ENCODE measurements at regions not wholly inside any gene's neighbourhood (a gene's known extent, or its start where the extent isn't known, plus 50 kb on each side); places are given as distances from the start of the nearest gene placed in this dataset.

DNA sequence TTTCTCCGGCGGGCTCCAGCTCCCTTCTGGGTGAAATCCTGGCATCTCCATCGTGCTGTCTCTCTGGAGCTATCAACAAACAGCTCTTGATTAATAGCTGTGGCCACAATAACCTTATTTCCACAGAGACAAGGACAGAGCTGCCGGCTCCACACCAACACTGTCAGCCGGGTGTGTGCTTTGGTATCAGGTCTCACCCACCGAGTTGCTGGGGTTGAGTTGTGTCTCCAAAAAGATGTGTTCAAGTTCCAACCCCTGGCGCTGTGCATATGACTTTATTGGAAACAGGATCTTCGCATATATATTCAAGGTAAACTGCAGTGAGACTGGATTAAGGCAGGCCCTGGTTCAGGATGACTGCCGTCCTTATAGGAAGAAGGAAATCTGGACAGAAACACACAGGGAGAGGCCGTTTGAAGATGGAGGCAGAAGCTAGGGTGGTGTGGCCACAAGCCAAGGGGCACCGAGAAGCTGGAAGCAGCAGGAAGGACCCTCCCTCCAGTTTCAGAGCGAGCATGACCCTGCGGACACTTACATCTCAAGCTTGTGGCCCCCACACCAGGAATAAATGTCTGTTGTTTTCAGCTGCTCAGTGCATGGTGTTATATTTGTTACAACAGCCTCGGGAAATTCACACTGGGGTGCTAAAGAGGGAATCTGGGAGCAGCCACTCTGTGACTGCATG lies 88.4 kb upstream of the TMPRSS2 start:
- H3K27me3 ChIP-seq (replicated peaks; ENCODE audit: control insufficient read depth, insufficient read depth, low read length) = peaks cover 47% of the 10 kb centered on the region
- H3K4me1 ChIP-seq (ENCODE audit: control insufficient read depth, insufficient read depth, low read length) = peaks cover under 1% of the 10 kb centered on the region
- no peak overlapping the region for H3K9ac ChIP-seq (ENCODE audit: low read length)
- no peaks in the 10 kb centered on the region for H3K36me3 ChIP-seq (ENCODE audit: control insufficient read depth, insufficient read depth, low read length, severe bottlenecking)
- H3K4me3 ChIP-seq (ENCODE audit: low read length) = no peak overlapping the region
- no peaks in the 10 kb centered on the region for H3K9me3 ChIP-seq (ENCODE audit: control insufficient read depth, low read length)
- no peak for DNase-seq (ENCODE audit: low read depth)

- DNase-seq (ENCODE audit: low read depth) = no peak
- no peak overlapping the region for H3K4me3 ChIP-seq (ENCODE audit: low read length)
Measured at GRCh38 chr21:41594268-41594667, 86.3 kb upstream of the TMPRSS2 start.

DNA sequence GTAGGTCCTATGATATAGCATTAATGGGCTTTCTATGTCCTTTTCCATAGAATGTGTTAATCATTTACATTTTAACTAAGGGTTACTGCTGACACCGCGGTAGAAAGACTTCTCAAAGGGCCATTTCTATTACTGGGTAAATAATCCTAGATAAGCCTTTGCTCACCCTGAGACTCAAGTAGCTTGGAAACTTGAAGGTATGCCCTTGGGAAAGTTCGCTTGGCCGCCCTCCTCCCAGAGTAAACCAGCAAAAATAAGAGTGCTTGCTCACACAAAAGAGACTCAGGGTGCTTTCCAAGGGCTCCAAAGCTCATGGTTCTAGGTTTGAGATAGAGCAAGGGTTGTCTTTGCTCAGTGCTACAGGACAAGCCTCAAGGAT lies 85.8 kb upstream of the TMPRSS2 start:
- DNase-seq (ENCODE audit: low read depth) = no peak
- H3K4me1 ChIP-seq (ENCODE audit: control insufficient read depth, insufficient read depth, low read length) = no peaks in the 10 kb centered on the region
- no peaks in the 10 kb centered on the region for H3K36me3 ChIP-seq (ENCODE audit: control insufficient read depth, insufficient read depth, low read length, severe bottlenecking)
- H3K9me3 ChIP-seq (ENCODE audit: control insufficient read depth, low read length) = no peaks in the 10 kb centered on the region
- H3K9ac ChIP-seq (ENCODE audit: low read length) = no peak overlapping the region
- peaks cover 33% of the 10 kb centered on the region for H3K27me3 ChIP-seq (replicated peaks; ENCODE audit: control insufficient read depth, insufficient read depth, low read length)
- H3K4me3 ChIP-seq (ENCODE audit: low read length) = no peak overlapping the region

More at GRCh38 chr21:41594268-41594667, 86.3 kb upstream of the TMPRSS2 start:
- H3K9ac ChIP-seq (ENCODE audit: low read length) = no peak overlapping the region
- H3K9me3 ChIP-seq (ENCODE audit: control insufficient read depth, low read length) = no peaks in the 10 kb centered on the region
- no peaks in the 10 kb centered on the region for H3K4me1 ChIP-seq (ENCODE audit: control insufficient read depth, insufficient read depth, low read length)
- H3K36me3 ChIP-seq (ENCODE audit: control insufficient read depth, insufficient read depth, low read length, severe bottlenecking) = no peaks in the 10 kb centered on the region
- peaks cover 38% of the 10 kb centered on the region for H3K27me3 ChIP-seq (replicated peaks; ENCODE audit: control insufficient read depth, insufficient read depth, low read length)

- H3K9ac ChIP-seq (ENCODE audit: low read length) = no peak overlapping the region
- DNase-seq (ENCODE audit: low read depth) = no peak
- no peaks in the 10 kb centered on the region for H3K36me3 ChIP-seq (ENCODE audit: control insufficient read depth, insufficient read depth, low read length, severe bottlenecking)
- no peaks in the 10 kb centered on the region for H3K4me1 ChIP-seq (ENCODE audit: control insufficient read depth, insufficient read depth, low read length)
- no peaks in the 10 kb centered on the region for H3K9me3 ChIP-seq (ENCODE audit: control insufficient read depth, low read length)
- H3K27me3 ChIP-seq (replicated peaks; ENCODE audit: control insufficient read depth, insufficient read depth, low read length) = peaks cover 28% of the 10 kb centered on the region
- no peak overlapping the region for H3K4me3 ChIP-seq (ENCODE audit: low read length)
Measured at GRCh38 chr21:41593051-41593759, 85.2 kb upstream of the TMPRSS2 start.

DNA sequence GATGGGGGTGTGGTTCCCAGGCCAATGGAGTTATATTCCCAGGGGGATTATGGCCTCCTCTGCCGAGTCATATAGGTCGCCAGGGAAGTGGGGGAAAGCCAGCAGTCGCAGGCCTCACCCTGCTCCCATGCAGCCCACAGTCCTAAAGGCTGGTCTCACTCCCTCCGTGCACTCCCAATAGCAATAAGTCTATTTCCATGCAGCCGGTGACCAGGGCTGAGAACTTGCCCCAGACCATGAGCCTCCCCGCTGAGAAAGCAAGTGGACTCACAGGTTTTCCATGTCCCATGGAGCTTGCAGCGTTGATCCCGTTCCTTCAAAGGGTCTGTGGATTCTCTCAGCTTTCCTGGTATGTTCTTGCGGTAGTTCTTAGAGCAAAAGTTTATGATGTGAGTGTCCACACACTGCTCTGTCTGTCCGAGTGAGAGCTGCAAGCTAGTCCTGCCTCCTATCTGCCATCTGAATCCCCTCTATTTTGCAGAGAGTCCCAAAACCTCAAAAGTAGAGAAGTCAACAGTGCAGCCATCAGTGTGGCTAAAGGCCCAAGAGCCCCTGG lies 81.7 kb upstream of the TMPRSS2 start:
- Histone ChIP-seq H3K9ac (ENCODE audit: low read length) (no peak overlapping the region), H3K36me3 (ENCODE audit: control insufficient read depth, insufficient read depth, low read length, severe bottlenecking) (no peaks in the 10 kb centered on the region), H3K4me3 (ENCODE audit: low read length) (no peak overlapping the region), H3K4me1 (ENCODE audit: control insufficient read depth, insufficient read depth, low read length) (no peaks in the 10 kb centered on the region), H3K27me3 (replicated peaks; ENCODE audit: control insufficient read depth, insufficient read depth, low read length) (peaks cover 13% of the 10 kb centered on the region), H3K9me3 (ENCODE audit: control insufficient read depth, low read length) (peaks cover 12% of the 10 kb centered on the region)
- DNase-seq (ENCODE audit: low read depth) = no peak

- DNase-seq (ENCODE audit: low read depth) = no peak
- no peak overlapping the region for H3K4me3 ChIP-seq (ENCODE audit: low read length)
- no peaks in the 10 kb centered on the region for H3K36me3 ChIP-seq (ENCODE audit: control insufficient read depth, insufficient read depth, low read length, severe bottlenecking)
- no peaks in the 10 kb centered on the region for H3K4me1 ChIP-seq (ENCODE audit: control insufficient read depth, insufficient read depth, low read length)
- peaks cover 10% of the 10 kb centered on the region for H3K27me3 ChIP-seq (replicated peaks; ENCODE audit: control insufficient read depth, insufficient read depth, low read length)
- H3K9me3 ChIP-seq (ENCODE audit: control insufficient read depth, low read length) = peaks cover 12% of the 10 kb centered on the region
- no peak overlapping the region for H3K9ac ChIP-seq (ENCODE audit: low read length)
Measured at GRCh38 chr21:41589131-41589530, 81.2 kb upstream of the TMPRSS2 start.

- peaks cover 20% of the 10 kb centered on the region for H3K9me3 ChIP-seq (ENCODE audit: control insufficient read depth, low read length)
- H3K9ac ChIP-seq (ENCODE audit: low read length) = no peak overlapping the region
- no peak overlapping the region for H3K4me3 ChIP-seq (ENCODE audit: low read length)
- no peaks in the 10 kb centered on the region for H3K36me3 ChIP-seq (ENCODE audit: control insufficient read depth, insufficient read depth, low read length, severe bottlenecking)
- DNase-seq (ENCODE audit: low read depth) = no peak
- H3K27me3 ChIP-seq (replicated peaks; ENCODE audit: control insufficient read depth, insufficient read depth, low read length) = peaks cover 11% of the 10 kb centered on the region
- H3K4me1 ChIP-seq (ENCODE audit: control insufficient read depth, insufficient read depth, low read length) = no peaks in the 10 kb centered on the region
Measured at GRCh38 chr21:41585199-41585994, 77.4 kb upstream of the TMPRSS2 start.

DNA sequence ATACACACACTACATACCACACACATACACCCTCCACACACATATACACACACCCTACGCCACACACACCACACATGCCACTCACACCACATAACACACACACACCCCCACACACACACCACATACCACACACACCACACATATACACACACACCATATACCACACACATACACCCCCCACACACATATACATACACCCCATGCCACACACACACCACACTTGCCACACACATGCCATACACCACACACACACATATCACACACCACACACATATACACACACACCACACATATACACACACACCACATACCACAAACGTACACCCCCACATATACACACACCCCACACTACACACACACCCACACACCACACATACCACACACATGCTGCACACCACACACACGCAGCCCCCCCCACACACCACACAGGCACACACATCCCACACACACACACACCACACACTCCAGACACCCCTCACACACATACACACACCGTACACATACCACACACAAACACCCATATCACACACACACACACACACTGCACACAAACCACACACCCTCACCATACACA lies 76.7 kb upstream of the TMPRSS2 start:
- DNase-seq (ENCODE audit: low read depth) = no peak
- Histone ChIP-seq H3K4me1 (ENCODE audit: control insufficient read depth, insufficient read depth, low read length) (no peaks in the 10 kb centered on the region), H3K4me3 (ENCODE audit: low read length) (no peak overlapping the region), H3K9ac (ENCODE audit: low read length) (no peak overlapping the region), H3K27me3 (replicated peaks; ENCODE audit: control insufficient read depth, insufficient read depth, low read length) (peaks cover 11% of the 10 kb centered on the region), H3K9me3 (ENCODE audit: control insufficient read depth, low read length) (peaks cover 27% of the 10 kb centered on the region), H3K36me3 (ENCODE audit: control insufficient read depth, insufficient read depth, low read length, severe bottlenecking) (no peaks in the 10 kb centered on the region)

DNA sequence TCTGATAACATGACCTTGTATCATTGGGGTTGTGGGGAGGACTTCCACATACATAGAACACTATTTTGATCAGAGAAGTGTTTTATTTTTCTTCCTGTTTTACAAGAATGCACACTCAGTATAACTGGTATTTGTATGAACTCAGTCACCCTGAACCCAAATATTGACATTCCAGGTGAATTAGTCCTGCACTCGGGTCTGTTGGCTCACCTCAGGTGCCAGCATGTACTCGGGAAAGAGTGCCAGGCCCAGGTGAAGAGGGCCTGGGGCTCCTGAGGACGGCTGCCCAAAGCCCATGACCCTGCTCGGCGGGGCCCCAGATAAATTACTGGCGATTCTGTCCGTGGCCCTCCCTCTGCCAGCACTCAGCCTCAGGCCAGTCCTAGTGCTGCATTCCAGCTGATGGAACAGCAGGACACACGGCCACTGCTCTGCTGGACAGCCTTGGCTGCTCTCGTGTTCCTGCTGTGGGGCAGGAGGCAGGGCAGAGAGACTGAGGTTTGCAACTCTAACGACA lies 75.4 kb upstream of the TMPRSS2 start:
- Histone ChIP-seq H3K4me3 (ENCODE audit: low read length) (no peak overlapping the region), H3K27me3 (replicated peaks; ENCODE audit: control insufficient read depth, insufficient read depth, low read length) (peaks cover 11% of the 10 kb centered on the region), H3K4me1 (ENCODE audit: control insufficient read depth, insufficient read depth, low read length) (no peaks in the 10 kb centered on the region), H3K36me3 (ENCODE audit: control insufficient read depth, insufficient read depth, low read length, severe bottlenecking) (no peaks in the 10 kb centered on the region), H3K9ac (ENCODE audit: low read length) (no peak overlapping the region), H3K9me3 (ENCODE audit: control insufficient read depth, low read length) (peaks cover 40% of the 10 kb centered on the region)
- DNase-seq (ENCODE audit: low read depth) = no peak

- Histone ChIP-seq H3K4me3 (ENCODE audit: low read length) (no peak overlapping the region), H3K9me3 (ENCODE audit: control insufficient read depth, low read length) (peaks cover 42% of the 10 kb centered on the region), H3K4me1 (ENCODE audit: control insufficient read depth, insufficient read depth, low read length) (no peaks in the 10 kb centered on the region), H3K27me3 (replicated peaks; ENCODE audit: control insufficient read depth, insufficient read depth, low read length) (peaks cover 11% of the 10 kb centered on the region), H3K9ac (ENCODE audit: low read length) (no peak overlapping the region), H3K36me3 (ENCODE audit: control insufficient read depth, insufficient read depth, low read length, severe bottlenecking) (no peaks in the 10 kb centered on the region)
- DNase-seq (ENCODE audit: low read depth) = no peak
Measured at GRCh38 chr21:41582866-41583265, 74.9 kb upstream of the TMPRSS2 start.
